ENCODE measurements at regions not wholly inside any gene's neighbourhood (a gene's known extent, or its start where the extent isn't known, plus 50 kb on each side); places are given as distances from the start of the nearest gene placed in this dataset.
"Not testable (repeated sequence)": the region's sequence is repeated elsewhere in the genome, so short reads cannot be mapped to it uniquely, and the experiment has no call there.

DNA sequence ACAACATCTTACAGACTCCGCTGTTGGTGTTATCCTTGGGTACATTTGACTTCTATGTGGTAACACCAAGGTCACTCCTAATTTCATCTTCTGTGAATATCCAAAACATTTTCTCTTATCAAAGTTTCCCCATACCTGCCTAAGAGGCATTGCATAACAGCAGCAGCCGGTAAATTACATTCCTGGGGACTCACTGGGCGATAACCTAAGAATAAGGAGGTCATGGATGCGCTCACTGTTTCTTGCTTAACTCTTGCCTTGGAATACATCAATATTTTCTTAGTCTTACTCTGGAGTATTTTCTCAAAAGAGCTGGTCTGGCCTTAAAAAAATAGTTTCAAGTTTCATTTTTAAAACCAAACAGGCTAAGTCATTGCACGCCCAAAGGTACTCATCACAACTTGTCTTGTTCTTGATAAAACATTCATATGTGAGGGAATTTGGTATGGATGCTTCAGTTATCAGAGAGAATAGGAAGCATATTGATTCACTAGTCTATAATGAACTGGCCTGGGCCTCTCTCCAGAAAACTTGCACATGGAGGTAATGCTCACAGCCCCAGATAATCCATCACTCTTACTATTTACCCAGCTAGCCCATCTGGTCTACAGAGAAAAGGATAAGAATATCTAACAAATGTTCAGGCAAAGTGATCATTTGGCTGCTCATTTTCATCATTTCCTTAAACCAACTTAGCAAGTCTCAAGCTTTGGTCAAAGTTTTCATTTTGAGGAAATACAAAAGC is 235.0 kb upstream of the ERCC4 start:
- H3K36me3 ChIP-seq (ENCODE audit: control insufficient read depth, insufficient read depth, low read length), result no peaks in the 10 kb centered on the region
- no peaks in the 10 kb centered on the region for H3K9me3 ChIP-seq (ENCODE audit: control insufficient read depth, low read depth, low read length)
- H3K4me3 ChIP-seq (ENCODE audit: low read length), result no peak overlapping the region
- no peak for DNase-seq
- WGBS (ENCODE audit: insufficient coverage, low lambda C conversion rate), result no CpG with 5 or more reads among the region's 5 CpGs
- no peaks in the 10 kb centered on the region for H3K4me1 ChIP-seq (ENCODE audit: control insufficient read depth, insufficient read depth, low read length)
- no peak overlapping the region for H3K27ac ChIP-seq (ENCODE audit: low read length)
- no peaks in the 10 kb centered on the region for H3K27me3 ChIP-seq (ENCODE audit: control insufficient read depth, insufficient read depth, low read length)

DNA sequence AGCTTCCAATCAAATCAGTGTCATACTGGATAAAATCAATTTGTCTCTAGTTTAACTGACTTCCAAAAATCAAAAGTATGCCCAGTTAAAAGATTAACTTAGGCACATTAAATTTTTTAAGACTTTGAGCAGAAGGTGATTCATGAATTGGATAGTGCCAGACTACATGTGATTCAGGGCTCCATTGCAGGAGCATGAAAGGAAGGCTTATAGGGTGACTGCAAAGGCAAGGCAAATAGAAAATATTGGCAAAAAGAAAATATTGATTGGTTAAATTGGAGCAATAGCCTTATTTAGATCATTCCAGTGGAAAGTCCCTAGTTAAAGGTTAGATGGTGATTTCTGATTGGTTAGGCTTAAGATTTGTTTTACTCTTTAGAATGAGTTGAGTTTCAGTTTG is 223.9 kb upstream of the ERCC4 start:
- no peaks in the 10 kb centered on the region for H3K4me1 ChIP-seq (ENCODE audit: control insufficient read depth, insufficient read depth, low read length)
- H3K9me3 ChIP-seq (ENCODE audit: control insufficient read depth, low read depth, low read length), result no peaks in the 10 kb centered on the region
- H3K36me3 ChIP-seq (ENCODE audit: control insufficient read depth, insufficient read depth, low read length), result no peaks in the 10 kb centered on the region
- no peak overlapping the region for H3K27ac ChIP-seq (ENCODE audit: low read length)
- DNase-seq, result no peak
- no peaks in the 10 kb centered on the region for H3K27me3 ChIP-seq (ENCODE audit: control insufficient read depth, insufficient read depth, low read length)
- H3K4me3 ChIP-seq (ENCODE audit: low read length), result no peak overlapping the region

DNA sequence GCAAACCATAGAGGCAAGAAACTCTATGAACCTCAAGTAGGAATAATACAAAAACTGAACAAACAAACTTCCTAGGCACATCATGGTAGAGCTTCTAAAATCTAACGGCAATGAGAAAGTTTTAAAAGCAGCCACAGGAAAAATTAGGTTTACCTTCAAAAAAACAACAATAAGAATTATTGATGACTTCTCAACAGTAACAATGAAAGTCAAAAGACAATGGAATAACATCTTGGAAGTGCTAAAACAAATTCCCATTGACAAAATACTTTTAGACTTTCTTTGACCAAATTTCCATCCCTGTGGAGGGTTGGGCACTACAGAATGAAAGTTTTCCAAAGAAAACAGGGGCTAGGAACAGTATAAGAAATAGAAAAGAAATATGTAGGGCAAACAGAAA is 222.9 kb upstream of the ERCC4 start:
- DNase-seq, result no peak
- Histone ChIP-seq H3K9me3 (ENCODE audit: control insufficient read depth, low read depth, low read length) (no peaks in the 10 kb centered on the region), H3K36me3 (ENCODE audit: control insufficient read depth, insufficient read depth, low read length) (no peaks in the 10 kb centered on the region), H3K27ac (ENCODE audit: low read length) (no peak overlapping the region), H3K27me3 (ENCODE audit: control insufficient read depth, insufficient read depth, low read length) (no peaks in the 10 kb centered on the region), H3K4me3 (ENCODE audit: low read length) (no peak overlapping the region), H3K4me1 (ENCODE audit: control insufficient read depth, insufficient read depth, low read length) (no peaks in the 10 kb centered on the region)
- no CpG with 5 or more reads among the region's 1 CpG for WGBS (ENCODE audit: insufficient coverage, low lambda C conversion rate)

- DNase-seq, result no peak
- Histone ChIP-seq H3K27me3 (ENCODE audit: control insufficient read depth, insufficient read depth, low read length) (no peaks in the 10 kb centered on the region), H3K27ac (ENCODE audit: low read length) (no peak overlapping the region), H3K9me3 (ENCODE audit: control insufficient read depth, low read depth, low read length) (no peaks in the 10 kb centered on the region), H3K4me3 (ENCODE audit: low read length) (no peak overlapping the region), H3K4me1 (ENCODE audit: control insufficient read depth, insufficient read depth, low read length) (no peaks in the 10 kb centered on the region), H3K36me3 (ENCODE audit: control insufficient read depth, insufficient read depth, low read length) (no peaks in the 10 kb centered on the region)
These were observed 222.4 kb upstream of the ERCC4 start for GRCh38 chr16:13697568-13697967.

- no peaks in the 10 kb centered on the region for H3K4me1 ChIP-seq (ENCODE audit: control insufficient read depth, insufficient read depth, low read length)
- H3K27ac ChIP-seq (ENCODE audit: low read length), result no peak overlapping the region
- no peak overlapping the region for H3K4me3 ChIP-seq (ENCODE audit: low read length)
- DNase-seq, result no peak
- WGBS (ENCODE audit: insufficient coverage, low lambda C conversion rate), result 100% methylated on average over 1 of the region's 4 CpGs
- no peaks in the 10 kb centered on the region for H3K36me3 ChIP-seq (ENCODE audit: control insufficient read depth, insufficient read depth, low read length)
- H3K9me3 ChIP-seq (ENCODE audit: control insufficient read depth, low read depth, low read length), result no peaks in the 10 kb centered on the region
- H3K27me3 ChIP-seq (ENCODE audit: control insufficient read depth, insufficient read depth, low read length), result no peaks in the 10 kb centered on the region
These were observed 217.3 kb upstream of the ERCC4 start for GRCh38 chr16:13702614-13703013.

DNA sequence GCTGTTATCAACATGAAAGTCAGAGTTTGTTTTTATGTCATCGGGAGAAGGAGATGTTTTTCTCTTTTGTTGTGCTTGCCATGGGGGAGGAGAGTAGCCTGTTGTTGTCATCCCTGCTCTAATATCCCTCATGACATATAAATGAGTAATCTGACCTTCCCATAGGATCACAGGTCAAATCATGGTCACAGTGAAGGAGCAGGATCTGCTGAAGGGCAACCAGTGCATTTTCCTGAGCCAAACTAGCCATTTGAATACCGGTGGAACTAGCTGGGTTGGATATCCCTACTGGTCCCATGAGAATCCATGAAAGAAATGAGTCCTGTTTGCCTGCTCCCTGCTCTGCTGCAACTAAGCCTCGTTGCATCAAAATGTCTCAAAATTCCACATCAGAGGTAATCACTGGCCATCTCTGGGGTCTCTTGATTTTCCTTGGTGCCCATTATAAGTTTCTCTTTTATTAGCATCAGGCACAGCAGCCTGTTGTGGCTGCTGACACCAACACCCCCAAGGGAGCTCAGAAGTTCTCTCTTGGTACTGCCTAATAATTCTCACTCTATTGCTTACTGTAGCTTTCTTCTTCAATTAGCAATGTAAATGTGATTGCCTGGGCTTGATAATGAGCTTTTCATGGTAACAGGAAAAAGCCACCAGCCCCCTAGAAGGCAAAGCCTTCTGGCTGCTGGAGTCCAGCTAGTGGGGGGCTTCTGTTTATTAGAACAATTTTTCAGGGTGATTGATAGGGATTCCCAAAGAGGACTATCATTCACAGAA is 211.4 kb upstream of the ERCC4 start:
- Histone ChIP-seq H3K27me3 (ENCODE audit: control insufficient read depth, insufficient read depth, low read length) (no peaks in the 10 kb centered on the region), H3K27ac (ENCODE audit: low read length) (no peak overlapping the region), H3K4me3 (ENCODE audit: low read length) (no peak overlapping the region), H3K36me3 (ENCODE audit: control insufficient read depth, insufficient read depth, low read length) (no peaks in the 10 kb centered on the region), H3K9me3 (ENCODE audit: control insufficient read depth, low read depth, low read length) (no peaks in the 10 kb centered on the region), H3K4me1 (ENCODE audit: control insufficient read depth, insufficient read depth, low read length) (no peaks in the 10 kb centered on the region)
- DNase-seq, result no peak
- no CpG with 5 or more reads among the region's 3 CpGs for WGBS (ENCODE audit: insufficient coverage, low lambda C conversion rate)

GRCh38 chr16:13718748-13719147 is 201.2 kb upstream of the ERCC4 start:
- WGBS (ENCODE audit: insufficient coverage, low lambda C conversion rate), result no CpG with 5 or more reads among the region's 7 CpGs
- no peak overlapping the region for H3K4me3 ChIP-seq (ENCODE audit: low read length)
- no peak overlapping the region for H3K27ac ChIP-seq (ENCODE audit: low read length)
- H3K4me1 ChIP-seq (ENCODE audit: control insufficient read depth, insufficient read depth, low read length), result no peaks in the 10 kb centered on the region
- H3K9me3 ChIP-seq (ENCODE audit: control insufficient read depth, low read depth, low read length), result no peaks in the 10 kb centered on the region
- no peaks in the 10 kb centered on the region for H3K27me3 ChIP-seq (ENCODE audit: control insufficient read depth, insufficient read depth, low read length)
- no peaks in the 10 kb centered on the region for H3K36me3 ChIP-seq (ENCODE audit: control insufficient read depth, insufficient read depth, low read length)
- no peak for DNase-seq

DNA sequence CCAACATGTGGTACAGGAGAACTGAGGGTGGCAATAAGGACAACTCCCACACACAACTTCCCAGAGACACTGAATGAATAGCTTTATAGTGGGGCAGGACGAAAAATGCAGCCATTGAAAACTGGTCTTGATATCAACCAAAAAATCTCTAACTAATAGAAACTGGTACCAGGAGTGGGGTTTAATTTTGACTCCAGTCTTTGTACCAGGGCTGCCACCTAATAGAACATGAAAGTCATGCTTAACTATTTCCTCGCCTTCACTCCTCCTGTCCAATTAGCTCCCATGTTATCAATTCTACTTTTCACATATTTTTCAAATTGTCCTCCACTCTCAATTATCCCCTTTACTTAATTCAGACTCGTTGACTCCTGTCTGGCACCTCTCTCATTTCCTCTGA is 192.0 kb upstream of the ERCC4 start:
- 89% methylated on average over 1 of the region's 3 CpGs for WGBS (ENCODE audit: insufficient coverage, low lambda C conversion rate)
- no peak overlapping the region for H3K27ac ChIP-seq (ENCODE audit: low read length)
- H3K9me3 ChIP-seq (ENCODE audit: control insufficient read depth, low read depth, low read length), result no peaks in the 10 kb centered on the region
- DNase-seq, result no peak
- H3K4me1 ChIP-seq (ENCODE audit: control insufficient read depth, insufficient read depth, low read length), result no peaks in the 10 kb centered on the region
- H3K36me3 ChIP-seq (ENCODE audit: control insufficient read depth, insufficient read depth, low read length), result no peaks in the 10 kb centered on the region
- no peak overlapping the region for H3K4me3 ChIP-seq (ENCODE audit: low read length)
- no peaks in the 10 kb centered on the region for H3K27me3 ChIP-seq (ENCODE audit: control insufficient read depth, insufficient read depth, low read length)

DNA sequence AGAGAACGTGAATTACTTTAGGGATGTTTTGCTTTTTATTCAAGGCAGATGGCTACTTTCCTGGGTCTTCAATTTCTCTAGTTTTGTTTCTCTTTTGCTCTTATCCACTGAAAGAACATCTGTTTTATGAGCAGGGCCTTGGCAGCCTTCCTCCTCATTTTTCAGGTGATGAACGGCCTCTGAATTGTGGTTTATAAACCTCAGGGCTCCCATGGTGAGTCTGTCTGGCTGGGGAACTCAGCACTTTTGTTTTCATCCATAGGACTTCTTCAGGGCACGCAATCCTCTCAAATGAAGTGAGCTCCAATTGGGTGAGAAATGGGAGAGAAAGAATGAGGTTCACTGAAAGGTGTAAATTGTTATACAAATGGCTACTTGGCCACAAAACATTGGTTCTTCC is 186.4 kb upstream of the ERCC4 start:
- Histone ChIP-seq H3K9me3 (ENCODE audit: control insufficient read depth, low read depth, low read length) (no peaks in the 10 kb centered on the region), H3K4me1 (ENCODE audit: control insufficient read depth, insufficient read depth, low read length) (no peaks in the 10 kb centered on the region), H3K27ac (ENCODE audit: low read length) (no peak overlapping the region), H3K36me3 (ENCODE audit: control insufficient read depth, insufficient read depth, low read length) (no peaks in the 10 kb centered on the region), H3K4me3 (ENCODE audit: low read length) (no peak overlapping the region), H3K27me3 (ENCODE audit: control insufficient read depth, insufficient read depth, low read length) (peaks cover 2% of the 10 kb centered on the region)
- WGBS (ENCODE audit: insufficient coverage, low lambda C conversion rate), result no CpG with 5 or more reads among the region's 3 CpGs
- no peak for DNase-seq

GRCh38 chr16:13739621-13740373 is 180.2 kb upstream of the ERCC4 start:
- DNase-seq; H3K27me3 ChIP-seq (ENCODE audit: control insufficient read depth, insufficient read depth, low read length); H3K9me3 ChIP-seq (ENCODE audit: control insufficient read depth, low read depth, low read length); H3K4me1 ChIP-seq (ENCODE audit: control insufficient read depth, insufficient read depth, low read length); H3K36me3 ChIP-seq (ENCODE audit: control insufficient read depth, insufficient read depth, low read length); H3K27ac ChIP-seq (ENCODE audit: low read length); H3K4me3 ChIP-seq (ENCODE audit: low read length): not testable (repeated sequence)
- no CpG with 5 or more reads among the region's 14 CpGs for WGBS (ENCODE audit: insufficient coverage, low lambda C conversion rate)
